ENCODE measurements at regions not wholly inside any gene's neighbourhood (a gene's known extent, or its start where the extent isn't known, plus 50 kb on each side); places are given as distances from the start of the nearest gene placed in this dataset.
"Not testable (repeated sequence)": the region's sequence is repeated elsewhere in the genome, so short reads cannot be mapped to it uniquely, and the experiment has no call there.

GRCh38 chr1:5688081-5689077 is 303.8 kb downstream of the NPHP4 start:
- H3K36me3 ChIP-seq (ENCODE audit: control insufficient read depth in 1 of 2, insufficient read depth in 2 of 2, low read length in 2 of 2), result no peaks in the 10 kb centered on the region
- H3K27me3 ChIP-seq (ENCODE audit: low read depth, low read length), result no peaks in the 10 kb centered on the region
- H3K4me3 ChIP-seq (ENCODE audit: low read depth in 1 of 2, low read length in 2 of 2), result no peak overlapping the region
- H3K4me1 ChIP-seq (ENCODE audit: control insufficient read depth in 1 of 2, insufficient read depth in 2 of 2, low read length in 2 of 2), result no peaks in the 10 kb centered on the region
- no peak overlapping the region for H3K27ac ChIP-seq (ENCODE audit: low read length)
- H3K9me3 ChIP-seq (ENCODE audit: control insufficient read depth in 1 of 2, low read length in 2 of 2), result no peaks in the 10 kb centered on the region

DNA sequence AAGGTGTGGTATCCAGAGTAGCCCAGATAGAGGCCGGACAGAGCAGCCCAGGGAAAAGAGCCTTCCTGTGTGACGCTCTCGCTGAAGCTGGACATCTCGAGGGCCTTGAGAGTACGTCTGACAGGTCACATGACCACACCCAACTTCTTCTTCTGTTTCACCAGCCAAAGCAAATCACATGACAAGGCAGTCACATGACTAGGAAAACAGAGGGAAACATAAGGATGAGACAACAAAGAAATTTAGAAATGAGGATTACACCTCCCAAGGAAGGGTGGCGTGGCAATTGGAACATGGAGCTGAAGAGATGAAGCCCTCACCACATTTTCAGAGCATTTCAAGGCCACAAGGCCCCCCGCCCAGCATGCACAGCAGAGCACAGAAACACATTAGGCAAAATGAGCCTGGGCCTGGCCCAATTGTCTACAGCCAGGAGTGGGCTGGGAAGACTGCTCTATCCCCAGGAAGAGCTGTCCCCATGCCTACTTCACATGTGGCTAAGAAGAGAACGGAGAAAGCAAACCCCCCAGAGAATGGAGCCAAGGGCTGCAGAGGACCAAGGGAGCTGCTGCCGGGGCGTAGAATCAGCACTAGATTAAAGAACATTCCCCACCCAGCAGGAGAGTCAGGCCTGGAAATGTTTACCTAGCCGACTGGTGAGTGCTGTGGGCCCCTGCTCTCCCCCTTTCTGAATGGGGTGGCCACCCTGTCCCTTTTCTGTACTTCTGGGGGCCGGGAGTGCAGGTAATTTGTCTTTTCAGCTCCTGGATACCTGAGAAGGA is 305.1 kb downstream of the NPHP4 start:
- no peaks in the 10 kb centered on the region for H3K36me3 ChIP-seq (ENCODE audit: control insufficient read depth in 1 of 2, insufficient read depth in 2 of 2, low read length in 2 of 2)
- no peaks in the 10 kb centered on the region for H3K9me3 ChIP-seq (ENCODE audit: control insufficient read depth in 1 of 2, low read length in 2 of 2)
- H3K27ac ChIP-seq (ENCODE audit: low read length), result no peak overlapping the region
- no peak overlapping the region for H3K4me3 ChIP-seq (ENCODE audit: low read depth in 1 of 2, low read length in 2 of 2)
- no peaks in the 10 kb centered on the region for H3K4me1 ChIP-seq (ENCODE audit: control insufficient read depth in 1 of 2, insufficient read depth in 2 of 2, low read length in 2 of 2)
- no peaks in the 10 kb centered on the region for H3K27me3 ChIP-seq (ENCODE audit: low read depth, low read length)

DNA sequence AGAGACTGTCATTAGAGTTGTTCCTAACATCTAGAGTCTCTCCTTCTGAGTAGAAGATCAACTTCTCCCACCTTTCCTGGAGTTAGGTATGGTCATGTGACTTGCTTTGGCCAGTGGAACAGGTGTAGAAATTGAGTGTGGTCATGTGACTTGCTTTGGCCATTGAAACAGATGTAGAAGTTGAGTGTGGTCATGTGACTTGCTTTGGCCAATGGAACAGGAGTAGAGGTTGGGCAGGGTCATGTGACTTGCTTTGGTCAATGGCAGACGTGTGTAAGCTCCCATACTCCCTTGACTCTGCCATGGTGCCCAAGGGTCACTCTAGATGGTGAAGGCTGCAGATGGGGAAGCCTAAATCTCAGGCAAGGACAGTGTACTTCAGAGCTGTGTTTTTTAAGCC is 306.0 kb downstream of the NPHP4 start:
- Histone ChIP-seq H3K4me1 (ENCODE audit: control insufficient read depth in 1 of 2, insufficient read depth in 2 of 2, low read length in 2 of 2) (no peaks in the 10 kb centered on the region), H3K27ac (ENCODE audit: low read length) (no peak overlapping the region), H3K27me3 (ENCODE audit: low read depth, low read length) (no peaks in the 10 kb centered on the region), H3K9me3 (ENCODE audit: control insufficient read depth in 1 of 2, low read length in 2 of 2) (no peaks in the 10 kb centered on the region), H3K36me3 (ENCODE audit: control insufficient read depth in 1 of 2, insufficient read depth in 2 of 2, low read length in 2 of 2) (no peaks in the 10 kb centered on the region), H3K4me3 (ENCODE audit: low read depth in 1 of 2, low read length in 2 of 2) (no peak overlapping the region)

DNA sequence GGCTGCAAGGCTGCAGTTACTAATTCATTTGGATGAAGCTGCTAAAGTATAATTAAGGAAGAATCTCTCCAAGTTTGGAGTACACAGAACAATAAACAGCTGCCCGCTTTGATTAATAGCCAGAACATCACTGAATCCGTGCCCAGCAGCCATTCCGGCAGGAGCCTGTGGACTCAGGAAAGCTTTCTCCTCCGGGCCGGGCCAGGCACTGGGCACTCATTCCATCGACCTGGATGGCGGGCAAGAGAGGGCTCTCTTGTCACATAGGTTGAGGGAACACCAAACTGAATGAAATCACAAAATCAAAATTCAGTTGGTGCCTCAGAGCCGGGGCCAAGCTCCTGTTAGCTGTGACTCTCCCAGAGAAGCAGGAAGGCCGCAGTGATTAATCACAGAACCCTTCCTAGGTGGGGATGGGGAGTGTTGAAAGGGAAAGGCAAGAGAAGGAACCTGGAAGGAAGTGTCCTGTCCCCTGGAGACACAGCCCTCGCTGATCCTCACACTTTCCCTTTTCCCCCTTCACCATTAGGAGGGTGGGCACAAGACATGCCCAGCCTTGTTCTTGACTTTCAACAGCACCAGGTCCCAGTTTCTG is 306.7 kb downstream of the NPHP4 start:
- no peaks in the 10 kb centered on the region for H3K9me3 ChIP-seq (ENCODE audit: control insufficient read depth in 1 of 2, low read length in 2 of 2)
- H3K4me1 ChIP-seq (ENCODE audit: control insufficient read depth in 1 of 2, insufficient read depth in 2 of 2, low read length in 2 of 2), result no peaks in the 10 kb centered on the region
- no peaks in the 10 kb centered on the region for H3K27me3 ChIP-seq (ENCODE audit: low read depth, low read length)
- H3K27ac ChIP-seq (ENCODE audit: low read length), result no peak overlapping the region
- no peak overlapping the region for H3K4me3 ChIP-seq (ENCODE audit: low read depth in 1 of 2, low read length in 2 of 2)
- H3K36me3 ChIP-seq (ENCODE audit: control insufficient read depth in 1 of 2, insufficient read depth in 2 of 2, low read length in 2 of 2), result no peaks in the 10 kb centered on the region

- H3K36me3 ChIP-seq (ENCODE audit: control insufficient read depth in 1 of 2, insufficient read depth in 2 of 2, low read length in 2 of 2), result no peaks in the 10 kb centered on the region
- H3K4me1 ChIP-seq (ENCODE audit: control insufficient read depth in 1 of 2, insufficient read depth in 2 of 2, low read length in 2 of 2), result no peaks in the 10 kb centered on the region
- no peaks in the 10 kb centered on the region for H3K9me3 ChIP-seq (ENCODE audit: control insufficient read depth in 1 of 2, low read length in 2 of 2)
- no peaks in the 10 kb centered on the region for H3K27me3 ChIP-seq (ENCODE audit: low read depth, low read length)
- H3K27ac ChIP-seq (ENCODE audit: low read length), result no peak overlapping the region
- H3K4me3 ChIP-seq (ENCODE audit: low read depth in 1 of 2, low read length in 2 of 2), result no peak overlapping the region
These were observed 307.4 kb downstream of the NPHP4 start for GRCh38 chr1:5684791-5685190.

GRCh38 chr1:5683446-5683845 is 308.8 kb downstream of the NPHP4 start:
- Histone ChIP-seq H3K27me3 (ENCODE audit: low read depth, low read length) (no peaks in the 10 kb centered on the region), H3K27ac (ENCODE audit: low read length) (no peak overlapping the region), H3K4me3 (ENCODE audit: low read depth in 1 of 2, low read length in 2 of 2) (no peak overlapping the region), H3K9me3 (ENCODE audit: control insufficient read depth in 1 of 2, low read length in 2 of 2) (no peaks in the 10 kb centered on the region), H3K36me3 (ENCODE audit: control insufficient read depth in 1 of 2, insufficient read depth in 2 of 2, low read length in 2 of 2) (no peaks in the 10 kb centered on the region), H3K4me1 (ENCODE audit: control insufficient read depth in 1 of 2, insufficient read depth in 2 of 2, low read length in 2 of 2) (no peaks in the 10 kb centered on the region)

GRCh38 chr1:5682626-5683225 is 309.5 kb downstream of the NPHP4 start:
- Histone ChIP-seq H3K4me3 (ENCODE audit: low read depth in 1 of 2, low read length in 2 of 2) (no peak overlapping the region), H3K4me1 (ENCODE audit: control insufficient read depth in 1 of 2, insufficient read depth in 2 of 2, low read length in 2 of 2) (no peaks in the 10 kb centered on the region), H3K9me3 (ENCODE audit: control insufficient read depth in 1 of 2, low read length in 2 of 2) (no peaks in the 10 kb centered on the region), H3K27ac (ENCODE audit: low read length) (no peak overlapping the region), H3K36me3 (ENCODE audit: control insufficient read depth in 1 of 2, insufficient read depth in 2 of 2, low read length in 2 of 2) (no peaks in the 10 kb centered on the region), H3K27me3 (ENCODE audit: low read depth, low read length) (no peaks in the 10 kb centered on the region)

GRCh38 chr1:5681654-5682053 is 310.6 kb downstream of the NPHP4 start:
- no peak overlapping the region for H3K4me3 ChIP-seq (ENCODE audit: low read depth in 1 of 2, low read length in 2 of 2)
- no peaks in the 10 kb centered on the region for H3K27me3 ChIP-seq (ENCODE audit: low read depth, low read length)
- H3K36me3 ChIP-seq (ENCODE audit: control insufficient read depth in 1 of 2, insufficient read depth in 2 of 2, low read length in 2 of 2), result no peaks in the 10 kb centered on the region
- H3K4me1 ChIP-seq (ENCODE audit: control insufficient read depth in 1 of 2, insufficient read depth in 2 of 2, low read length in 2 of 2), result no peaks in the 10 kb centered on the region
- no peak overlapping the region for H3K27ac ChIP-seq (ENCODE audit: low read length)
- H3K9me3 ChIP-seq (ENCODE audit: control insufficient read depth in 1 of 2, low read length in 2 of 2), result no peaks in the 10 kb centered on the region

- no peak overlapping the region for H3K4me3 ChIP-seq (ENCODE audit: low read depth in 1 of 2, low read length in 2 of 2)
- no peaks in the 10 kb centered on the region for H3K36me3 ChIP-seq (ENCODE audit: control insufficient read depth in 1 of 2, insufficient read depth in 2 of 2, low read length in 2 of 2)
- no peaks in the 10 kb centered on the region for H3K4me1 ChIP-seq (ENCODE audit: control insufficient read depth in 1 of 2, insufficient read depth in 2 of 2, low read length in 2 of 2)
- peaks cover 0 to 4% of the 10 kb centered on the region in 2 donors for H3K9me3 ChIP-seq (ENCODE audit: control insufficient read depth in 1 of 2, low read length in 2 of 2)
- no peaks in the 10 kb centered on the region for H3K27me3 ChIP-seq (ENCODE audit: low read depth, low read length)
- H3K27ac ChIP-seq (ENCODE audit: low read length), result no peak overlapping the region
These were observed 311.6 kb downstream of the NPHP4 start for GRCh38 chr1:5680600-5680999.

DNA sequence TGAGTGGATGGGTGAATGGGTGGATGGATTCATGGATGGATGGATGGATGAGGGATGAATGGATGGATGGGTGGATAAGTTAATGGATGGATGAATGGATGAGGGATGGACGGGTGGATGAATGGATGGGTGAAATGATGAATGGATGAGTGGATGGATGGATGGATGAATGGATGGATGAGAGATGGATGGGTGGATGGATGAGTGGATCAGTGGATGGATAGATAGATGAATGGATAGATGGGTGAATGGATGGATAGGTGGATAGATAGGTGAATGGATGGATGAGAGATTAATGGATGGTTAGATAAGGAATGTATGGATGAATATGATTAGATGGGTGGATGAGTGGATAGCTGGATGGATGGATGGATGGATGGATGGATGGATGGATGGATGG is 313.5 kb downstream of the NPHP4 start:
- Histone ChIP-seq H3K36me3 (ENCODE audit: control insufficient read depth in 1 of 2, insufficient read depth in 2 of 2, low read length in 2 of 2) (no peaks in the 10 kb centered on the region), H3K27me3 (ENCODE audit: low read depth, low read length) (no peaks in the 10 kb centered on the region), H3K9me3 (ENCODE audit: control insufficient read depth in 1 of 2, low read length in 2 of 2) (peaks cover 0 to 4% of the 10 kb centered on the region in 2 donors), H3K27ac (ENCODE audit: low read length) (no peak overlapping the region), H3K4me3 (ENCODE audit: low read depth in 1 of 2, low read length in 2 of 2) (no peak overlapping the region), H3K4me1 (ENCODE audit: control insufficient read depth in 1 of 2, insufficient read depth in 2 of 2, low read length in 2 of 2) (no peaks in the 10 kb centered on the region)

- not testable (repeated sequence) for H3K36me3 ChIP-seq (ENCODE audit: control insufficient read depth in 1 of 2, insufficient read depth in 2 of 2, low read length in 2 of 2); H3K9me3 ChIP-seq (ENCODE audit: control insufficient read depth in 1 of 2, low read length in 2 of 2); H3K27ac ChIP-seq (ENCODE audit: low read length); H3K4me1 ChIP-seq (ENCODE audit: control insufficient read depth in 1 of 2, insufficient read depth in 2 of 2, low read length in 2 of 2); H3K27me3 ChIP-seq (ENCODE audit: low read depth, low read length); H3K4me3 ChIP-seq (ENCODE audit: low read depth in 1 of 2, low read length in 2 of 2)
These were observed 319.9 kb downstream of the NPHP4 start for GRCh38 chr1:5672355-5672754.

All from muscle layer of duodenum (tissue), 2 donors.